HG02884 (cell line): ENCODE measurements at regions not wholly inside any gene's neighbourhood (a gene's known extent, or its start where the extent isn't known, plus 50 kb on each side); places are given as distances from the start of the nearest gene placed in this dataset.

ENCODE experiments used
- ATAC-seq: cut with Tn5 transposase; IDR thresholded peaks from one replicate; pipeline ENCODE4 v1.9.1; 2021; ENCODE audit warnings: mild to moderate bottlenecking, moderate library complexity; ENCODE audit not compliant: unreplicated experiment

GRCh38 chr18:78129260-78129659, 850.4 kb upstream of the SALL3 start:
- ATAC-seq, result no peak

DNA sequence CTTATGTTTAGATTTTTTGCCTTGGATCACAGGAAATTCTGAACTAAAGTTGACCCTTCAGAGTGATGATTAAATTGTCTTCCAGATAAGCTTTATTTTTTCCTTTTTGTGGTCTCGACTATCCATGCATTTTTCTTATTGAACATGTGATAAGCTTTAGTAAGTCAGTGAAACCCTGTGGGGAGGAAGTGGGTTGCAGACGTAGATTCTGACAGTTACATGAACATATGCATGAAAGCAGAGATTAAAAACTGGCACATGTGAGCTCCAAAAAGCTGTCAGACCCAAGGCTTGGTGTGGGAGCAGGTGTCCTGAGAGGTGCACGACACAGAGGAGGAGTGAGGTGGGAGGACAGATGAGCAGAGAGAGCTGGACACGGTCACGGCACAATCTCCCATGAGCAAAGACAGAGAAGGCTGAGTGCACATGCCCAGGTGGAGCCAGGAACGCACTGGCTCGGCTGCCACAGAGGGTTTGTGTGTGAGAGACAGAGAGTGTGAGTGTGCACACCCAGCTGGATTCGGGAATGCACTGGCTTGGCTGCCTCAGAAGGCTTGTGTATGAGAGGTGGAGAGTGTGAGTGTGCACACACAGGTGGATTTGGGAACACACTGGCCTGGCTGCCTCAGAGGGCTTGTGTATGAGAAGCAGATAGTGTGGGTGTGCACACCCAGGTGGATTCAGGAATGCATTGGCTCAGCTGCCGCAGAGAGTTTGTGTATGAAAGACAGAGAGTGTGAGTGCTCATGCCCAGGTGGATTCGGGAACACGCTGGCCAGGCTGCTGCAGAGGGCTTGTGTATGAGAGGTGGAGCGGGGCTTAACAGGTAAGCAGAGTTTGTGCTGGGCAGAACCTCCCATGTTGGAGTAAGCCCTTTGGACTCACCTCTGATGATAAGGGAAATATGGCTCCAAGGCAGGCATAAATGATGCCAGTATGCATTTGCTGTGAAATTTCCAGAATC, 849.1 kb upstream of the SALL3 start:
- no peak for ATAC-seq

- no peak for ATAC-seq
Observed at GRCh38 chr18:78133729-78134128, 845.9 kb upstream of the SALL3 start.

GRCh38 chr18:78136986-78137385, 842.6 kb upstream of the SALL3 start:
- ATAC-seq, result no peak

- ATAC-seq, result no peak
Observed at GRCh38 chr18:78138983-78139496, 840.6 kb upstream of the SALL3 start.

GRCh38 chr18:78140294-78140693, 839.3 kb upstream of the SALL3 start:
- ATAC-seq, result no peak

DNA sequence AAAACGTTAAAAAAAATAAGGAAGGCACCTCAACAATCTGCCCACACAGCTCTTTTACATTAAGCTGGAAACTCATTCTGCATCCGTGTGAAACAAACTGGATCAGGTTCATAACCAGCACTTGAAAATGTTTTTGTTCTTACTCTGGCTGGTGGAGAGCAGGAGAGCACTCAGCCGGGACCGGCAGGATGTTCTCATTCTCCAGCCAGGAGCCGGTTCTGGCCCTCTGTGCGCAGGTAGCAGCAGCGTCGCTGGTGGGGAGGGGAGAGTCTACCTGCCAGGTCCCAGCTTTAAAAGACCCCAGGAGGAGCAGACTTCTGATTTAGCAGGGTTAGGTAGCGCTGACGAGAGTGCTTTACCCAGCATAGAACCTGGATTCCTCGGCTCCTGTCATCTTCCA, 834.9 kb upstream of the SALL3 start:
- ATAC-seq, result no peak

DNA sequence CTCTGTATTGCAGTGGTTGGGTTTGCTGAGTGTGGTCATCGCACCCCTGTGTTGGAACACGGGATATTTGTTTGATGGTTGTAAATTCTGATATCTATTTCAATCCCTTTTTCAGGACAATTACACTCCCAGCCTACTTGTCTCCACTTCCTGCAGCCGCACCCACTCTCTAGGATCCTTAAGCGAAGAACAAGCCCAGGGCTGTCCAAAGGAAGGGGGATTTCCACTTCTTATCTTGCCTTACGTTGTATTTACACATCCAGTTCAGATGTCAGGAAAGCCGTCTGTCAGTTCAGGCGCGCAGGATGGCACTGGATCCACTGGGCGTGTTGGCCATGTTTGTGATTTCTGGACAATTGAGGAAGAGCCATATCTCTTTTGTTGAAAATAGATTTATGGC, 834.5 kb upstream of the SALL3 start:
- no peak for ATAC-seq

DNA sequence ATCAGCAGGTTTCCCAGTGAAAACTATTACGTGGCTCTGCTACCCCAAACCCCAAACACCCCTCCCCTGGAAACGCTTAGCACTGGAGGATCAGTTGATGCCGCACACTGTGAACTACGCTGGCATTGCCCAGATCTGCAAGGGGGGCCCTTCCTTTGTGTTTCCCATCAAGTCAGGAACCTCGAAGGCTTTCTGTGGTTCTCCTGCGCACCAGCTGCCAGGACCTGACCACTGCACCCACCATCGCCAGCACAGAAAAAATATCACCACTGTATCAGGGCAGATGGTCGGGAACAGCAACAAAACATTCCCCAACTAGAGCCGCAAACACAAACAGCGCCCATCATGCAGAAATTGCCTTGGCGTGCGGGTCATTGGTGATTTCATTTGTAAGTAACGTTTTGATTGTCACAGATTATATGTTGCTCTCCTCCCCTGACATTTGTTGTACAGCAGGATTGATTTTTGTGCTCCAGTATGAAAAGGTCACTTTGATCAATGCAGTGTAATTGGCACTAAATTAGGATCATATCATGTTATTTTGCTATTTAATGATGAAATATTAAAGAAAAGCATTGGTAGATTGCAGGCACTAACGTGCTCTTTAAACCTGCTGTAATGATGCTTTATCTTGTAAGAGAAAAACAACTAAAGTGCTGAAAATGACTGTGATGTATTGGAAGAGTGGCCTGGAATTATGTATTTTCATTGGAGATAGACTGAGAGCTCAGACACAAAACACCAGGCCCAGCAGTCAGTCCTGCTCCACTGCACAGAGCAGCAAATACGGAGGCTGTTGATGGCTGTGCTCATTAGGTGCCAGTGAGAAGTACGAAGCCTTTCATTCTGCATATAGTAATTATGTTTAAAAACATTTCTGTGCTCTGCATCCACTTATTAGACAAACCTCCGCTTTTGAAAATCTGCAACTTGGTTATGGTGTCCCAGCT, 833.2 kb upstream of the SALL3 start:
- ATAC-seq, result no peak

DNA sequence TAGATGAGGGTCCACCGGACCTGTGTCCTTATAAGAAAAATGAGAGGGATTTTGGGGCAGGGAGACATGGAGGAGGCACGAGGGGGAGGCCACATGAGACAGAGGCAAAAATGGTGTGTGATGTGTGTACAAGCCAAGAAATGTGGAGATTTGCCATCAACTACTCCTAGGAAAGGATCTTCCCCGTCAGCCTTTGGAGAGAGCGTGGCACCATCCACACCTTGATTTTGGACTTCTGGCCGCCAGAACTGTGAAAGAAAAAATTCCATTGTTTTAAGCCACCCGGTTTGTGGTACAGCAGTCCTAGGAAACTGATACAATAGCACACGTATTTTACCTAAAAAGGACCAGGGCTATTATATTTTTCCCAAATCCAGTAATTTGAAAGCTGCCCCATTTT, 829.0 kb upstream of the SALL3 start:
- ATAC-seq, result no peak

DNA sequence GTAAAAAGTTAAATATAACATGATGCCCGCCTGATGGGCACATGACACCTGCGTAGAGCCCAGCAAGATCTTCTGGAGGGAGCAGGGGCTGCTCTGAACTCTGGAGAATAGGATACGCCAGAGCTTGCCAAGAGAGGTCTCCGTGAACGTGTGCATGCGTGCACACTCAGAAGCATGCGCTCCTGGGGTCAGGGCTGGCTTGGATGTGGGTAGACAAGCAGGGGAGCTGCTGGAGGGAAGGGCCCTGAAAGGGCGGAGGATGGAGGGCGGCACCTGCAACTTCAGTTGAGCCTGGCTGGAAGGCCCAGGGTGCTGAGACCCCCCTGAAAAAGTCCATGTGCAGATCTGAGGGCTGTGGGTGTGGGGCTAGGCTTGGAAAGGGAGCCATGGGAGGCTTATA, 828.4 kb upstream of the SALL3 start:
- ATAC-seq, result no peak

- ATAC-seq, result no peak
Observed at GRCh38 chr18:78151948-78152725, 827.5 kb upstream of the SALL3 start.

- no peak for ATAC-seq
Observed at GRCh38 chr18:78153362-78153761, 826.3 kb upstream of the SALL3 start.

- ATAC-seq, result no peak
Observed at GRCh38 chr18:78154444-78154843, 825.2 kb upstream of the SALL3 start.

DNA sequence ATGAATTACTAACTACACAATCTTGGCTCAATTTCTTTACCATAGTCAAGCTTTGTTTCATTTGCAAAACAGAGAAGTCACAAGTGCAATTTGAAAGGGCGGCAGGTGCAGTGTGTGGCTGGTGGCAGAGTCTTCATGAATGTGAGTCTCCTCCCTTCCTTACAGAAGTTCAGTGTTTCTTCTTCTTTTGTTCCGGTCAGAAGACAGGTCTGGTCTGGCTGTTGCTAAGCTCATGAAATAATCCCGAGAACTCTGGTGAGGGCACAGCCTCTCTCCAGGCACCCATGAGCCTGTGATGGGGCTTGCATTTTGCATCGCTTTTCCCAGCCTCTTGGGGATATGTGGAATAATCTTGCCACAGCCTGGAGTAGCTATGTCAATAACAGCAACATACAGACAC, 824.8 kb upstream of the SALL3 start:
- no peak for ATAC-seq

DNA sequence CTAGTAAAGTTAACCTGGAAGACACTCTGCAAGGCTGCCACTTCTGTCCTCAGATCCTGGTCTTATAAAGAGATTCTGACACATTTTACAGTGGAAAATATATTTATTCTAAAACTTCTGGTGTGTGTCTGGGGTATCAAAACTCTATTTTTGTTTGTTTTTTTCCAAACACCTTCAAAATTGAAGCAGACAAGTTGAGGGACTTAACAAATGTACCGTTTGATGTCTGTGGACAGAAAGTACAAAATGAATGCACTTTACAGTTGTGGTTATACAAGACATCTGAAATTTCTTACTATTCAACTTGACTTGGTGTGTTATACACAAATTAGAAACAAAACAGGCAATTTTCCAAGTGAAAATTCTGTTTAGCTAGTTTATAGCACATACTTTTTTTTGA, 823.2 kb upstream of the SALL3 start:
- no peak for ATAC-seq

- ATAC-seq, result no peak
Observed at GRCh38 chr18:78158943-78159342, 820.7 kb upstream of the SALL3 start.

GRCh38 chr18:78159397-78159796, 820.2 kb upstream of the SALL3 start:
- no peak for ATAC-seq

GRCh38 chr18:78160961-78161656, 818.5 kb upstream of the SALL3 start:
- ATAC-seq, result no peak

DNA sequence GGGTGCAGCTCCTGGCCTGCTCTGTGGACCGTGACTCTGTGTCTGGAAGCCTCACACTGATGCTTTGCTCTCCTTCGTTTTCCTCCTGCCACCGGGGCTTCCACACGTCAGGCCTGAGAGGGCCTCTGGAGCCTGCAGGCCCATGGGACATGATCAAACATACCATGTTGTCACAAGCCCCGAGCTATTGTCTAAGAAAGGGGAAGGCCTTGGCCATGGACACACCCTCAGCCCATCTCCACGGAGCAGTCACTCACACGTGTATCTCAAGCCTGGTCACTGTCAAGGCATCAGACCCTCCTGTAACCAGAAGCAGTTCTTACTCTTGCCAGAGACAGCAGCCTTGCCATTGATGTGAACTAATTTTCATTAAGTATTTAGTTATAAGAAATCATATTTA, 814.1 kb upstream of the SALL3 start:
- ATAC-seq, result no peak
